ENCODE measurements at regions not wholly inside any gene's neighbourhood (a gene's known extent, or its start where the extent isn't known, plus 50 kb on each side); places are given as distances from the start of the nearest gene placed in this dataset.
"Not testable (repeated sequence)": the region's sequence is repeated elsewhere in the genome, so short reads cannot be mapped to it uniquely, and the experiment has no call there.

- no peak for TF ChIP-seq CTCF (IDR thresholded peaks at IDR 0.05; ENCODE audit: insufficient read depth, low read length, poor library complexity, severe bottlenecking)
- no peak for DNase-seq (ENCODE audit: extremely low read depth, insufficient read length)
Observed at GRCh38 chr5:101338226-101338625, 435.1 kb upstream of the ST8SIA4 start.

DNA sequence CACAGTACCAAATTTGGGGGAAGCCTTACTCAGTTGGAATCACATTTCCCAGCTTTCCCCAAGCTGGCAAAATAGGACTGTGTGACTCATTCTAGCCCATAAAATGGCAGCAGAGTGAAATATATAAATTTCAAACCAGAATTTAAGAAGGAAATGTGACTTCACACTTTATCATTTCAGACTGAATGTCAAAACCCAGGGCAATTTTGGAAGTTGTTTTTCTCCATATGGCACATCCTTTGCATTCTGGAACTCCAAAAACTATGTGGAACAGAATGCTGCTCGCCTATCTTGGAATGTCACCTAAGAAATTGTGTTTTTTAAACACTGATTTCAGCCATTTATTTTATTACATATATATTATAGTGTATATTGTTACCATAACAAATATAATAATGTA is 424.7 kb upstream of the ST8SIA4 start:
- no peak for DNase-seq (ENCODE audit: extremely low read depth, insufficient read length)
- TF ChIP-seq CTCF (IDR thresholded peaks at IDR 0.05; ENCODE audit: insufficient read depth, low read length, poor library complexity, severe bottlenecking) = no peak
- Histone ChIP-seq H3K27me3 (replicated peaks; ENCODE audit: control insufficient read depth, insufficient read depth, low read length) (no peaks in the 10 kb centered on the region), H3K4me3 (replicated peaks; ENCODE audit: low read depth, low read length) (no peak overlapping the region), H3K36me3 (ENCODE audit: control insufficient read depth, insufficient read depth, low read length) (no peaks in the 10 kb centered on the region)

More at GRCh38 chr5:101338226-101338625, 435.1 kb upstream of the ST8SIA4 start:
- Histone ChIP-seq H3K27me3 (replicated peaks; ENCODE audit: control insufficient read depth, insufficient read depth, low read length) (no peaks in the 10 kb centered on the region), H3K4me3 (replicated peaks; ENCODE audit: low read depth, low read length) (no peak overlapping the region), H3K36me3 (ENCODE audit: control insufficient read depth, insufficient read depth, low read length) (no peaks in the 10 kb centered on the region)

DNA sequence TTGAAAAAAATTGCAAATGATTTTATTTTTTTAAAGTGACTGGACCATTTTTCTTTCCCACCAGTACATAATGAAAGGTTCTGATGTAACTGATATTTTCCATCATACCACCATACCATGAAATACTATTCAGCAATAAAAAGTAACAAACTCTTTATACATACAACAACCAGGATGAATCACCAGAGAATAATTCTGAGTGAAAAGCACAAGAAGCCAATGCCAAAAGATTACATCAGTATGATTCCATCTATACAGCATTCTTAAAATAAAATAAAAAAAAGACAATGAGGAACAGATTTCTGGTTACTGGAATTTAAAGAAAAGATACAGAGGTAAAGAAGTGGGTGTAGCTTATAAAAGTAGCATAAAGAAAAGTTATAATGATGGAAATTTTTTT is 423.7 kb upstream of the ST8SIA4 start:
- no peak for TF ChIP-seq CTCF (IDR thresholded peaks at IDR 0.05; ENCODE audit: insufficient read depth, low read length, poor library complexity, severe bottlenecking)
- no peak for DNase-seq (ENCODE audit: extremely low read depth, insufficient read length)
- Histone ChIP-seq H3K27me3 (replicated peaks; ENCODE audit: control insufficient read depth, insufficient read depth, low read length) (no peaks in the 10 kb centered on the region), H3K4me3 (replicated peaks; ENCODE audit: low read depth, low read length) (no peak overlapping the region), H3K36me3 (ENCODE audit: control insufficient read depth, insufficient read depth, low read length) (no peaks in the 10 kb centered on the region)

GRCh38 chr5:101316401-101316800 is 413.3 kb upstream of the ST8SIA4 start:
- H3K27me3 ChIP-seq (replicated peaks; ENCODE audit: control insufficient read depth, insufficient read depth, low read length); H3K4me3 ChIP-seq (replicated peaks; ENCODE audit: low read depth, low read length); DNase-seq (ENCODE audit: extremely low read depth, insufficient read length); H3K36me3 ChIP-seq (ENCODE audit: control insufficient read depth, insufficient read depth, low read length): not testable (repeated sequence)

- H3K36me3 ChIP-seq (ENCODE audit: control insufficient read depth, insufficient read depth, low read length) = no peaks in the 10 kb centered on the region
- DNase-seq (ENCODE audit: extremely low read depth, insufficient read length) = no peak
- no peaks in the 10 kb centered on the region for H3K27me3 ChIP-seq (replicated peaks; ENCODE audit: control insufficient read depth, insufficient read depth, low read length)
- no peak overlapping the region for H3K4me3 ChIP-seq (replicated peaks; ENCODE audit: low read depth, low read length)
- no peak for TF ChIP-seq CTCF (IDR thresholded peaks at IDR 0.05; ENCODE audit: insufficient read depth, low read length, poor library complexity, severe bottlenecking)
Observed at GRCh38 chr5:101306391-101307137, 403.5 kb upstream of the ST8SIA4 start.

- Histone ChIP-seq H3K27me3 (replicated peaks; ENCODE audit: control insufficient read depth, insufficient read depth, low read length) (no peaks in the 10 kb centered on the region), H3K4me3 (replicated peaks; ENCODE audit: low read depth, low read length) (no peak overlapping the region), H3K36me3 (ENCODE audit: control insufficient read depth, insufficient read depth, low read length) (no peaks in the 10 kb centered on the region)
- TF ChIP-seq CTCF (IDR thresholded peaks at IDR 0.05; ENCODE audit: insufficient read depth, low read length, poor library complexity, severe bottlenecking) = no peak
- DNase-seq (ENCODE audit: extremely low read depth, insufficient read length) = no peak
Observed at GRCh38 chr5:101296477-101296876, 393.4 kb upstream of the ST8SIA4 start.

All from GM06990 (cell line).